GM18867 (cell line): ENCODE measurements at regions not wholly inside any gene's neighbourhood (a gene's known extent, or its start where the extent isn't known, plus 50 kb on each side); places are given as distances from the start of the nearest gene placed in this dataset.

Source experiments
- ATAC-seq: cut with Tn5 transposase; IDR thresholded peaks from one replicate; pipeline ENCODE4 v1.9.1; 2021; ENCODE audit warnings: mild to moderate bottlenecking, moderate library complexity; ENCODE audit not compliant: unreplicated experiment

DNA sequence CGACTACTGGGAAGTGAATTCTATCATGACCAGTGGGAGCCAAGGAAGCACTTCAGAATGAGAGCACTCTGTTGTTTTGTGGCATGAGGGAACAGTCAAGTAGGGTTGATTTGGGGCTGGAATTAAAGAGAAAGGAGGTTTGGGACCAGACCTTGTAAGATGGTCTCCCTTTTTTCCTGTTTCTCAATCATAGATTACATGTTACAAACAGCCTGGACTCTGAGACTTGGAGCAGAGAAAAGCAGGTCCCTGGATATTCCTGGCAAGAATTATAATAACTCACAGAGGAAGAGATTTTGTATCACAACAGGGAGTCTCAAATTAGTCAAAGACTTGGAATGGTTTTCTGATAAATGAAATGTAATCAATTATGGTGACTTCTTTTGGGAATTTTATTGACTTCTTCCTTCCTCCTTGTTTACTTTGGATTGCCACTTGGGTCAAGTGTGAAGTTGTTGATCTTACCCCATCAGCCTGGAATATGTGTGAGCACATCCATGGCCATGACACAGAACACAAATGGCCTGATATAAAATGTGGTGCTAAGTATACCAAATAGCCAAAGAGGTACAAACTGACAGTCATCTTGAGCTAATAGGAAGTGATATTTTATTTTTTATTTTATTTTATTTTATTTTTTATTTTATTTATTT, 131.0 kb upstream of the OSMR start:
- no peak for ATAC-seq

DNA sequence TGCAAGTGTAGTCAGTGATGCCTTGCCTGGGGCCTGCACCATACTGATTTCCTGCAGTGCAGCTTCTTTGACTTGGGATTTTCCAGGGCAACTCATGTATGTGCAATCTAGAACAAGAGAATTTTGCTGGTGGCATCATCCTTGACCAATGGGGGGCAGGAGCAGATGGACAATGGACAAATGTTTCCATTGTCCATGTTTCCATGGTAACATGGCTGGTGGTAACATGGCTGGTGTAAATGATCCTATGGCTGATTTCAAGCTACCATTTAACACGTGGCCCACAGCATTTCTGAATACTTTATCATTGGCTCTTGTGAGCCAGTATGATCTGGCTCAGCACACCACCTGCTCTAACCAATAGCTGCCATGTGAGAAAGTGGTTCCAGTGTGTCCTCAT, 130.1 kb upstream of the OSMR start:
- no peak for ATAC-seq

DNA sequence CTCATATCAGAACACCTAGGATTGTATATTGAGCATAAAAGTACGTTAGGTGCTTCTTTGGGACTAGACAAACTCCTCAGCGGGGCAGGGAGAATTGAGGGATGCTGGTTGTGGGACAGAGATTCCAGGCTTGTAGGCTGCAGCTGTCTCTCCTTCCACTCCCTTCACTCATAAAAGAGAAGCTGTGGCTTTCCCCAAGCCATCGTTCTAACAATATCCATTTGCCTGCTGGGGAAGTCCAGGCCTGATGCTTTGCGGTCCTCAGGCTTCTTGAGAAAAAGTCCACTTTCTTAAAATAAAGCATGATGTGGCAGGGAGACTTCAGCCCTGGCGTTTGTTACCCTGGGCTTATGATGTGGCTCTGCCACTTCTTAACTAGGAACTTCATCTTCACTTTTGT, 129.3 kb upstream of the OSMR start:
- no peak for ATAC-seq

DNA sequence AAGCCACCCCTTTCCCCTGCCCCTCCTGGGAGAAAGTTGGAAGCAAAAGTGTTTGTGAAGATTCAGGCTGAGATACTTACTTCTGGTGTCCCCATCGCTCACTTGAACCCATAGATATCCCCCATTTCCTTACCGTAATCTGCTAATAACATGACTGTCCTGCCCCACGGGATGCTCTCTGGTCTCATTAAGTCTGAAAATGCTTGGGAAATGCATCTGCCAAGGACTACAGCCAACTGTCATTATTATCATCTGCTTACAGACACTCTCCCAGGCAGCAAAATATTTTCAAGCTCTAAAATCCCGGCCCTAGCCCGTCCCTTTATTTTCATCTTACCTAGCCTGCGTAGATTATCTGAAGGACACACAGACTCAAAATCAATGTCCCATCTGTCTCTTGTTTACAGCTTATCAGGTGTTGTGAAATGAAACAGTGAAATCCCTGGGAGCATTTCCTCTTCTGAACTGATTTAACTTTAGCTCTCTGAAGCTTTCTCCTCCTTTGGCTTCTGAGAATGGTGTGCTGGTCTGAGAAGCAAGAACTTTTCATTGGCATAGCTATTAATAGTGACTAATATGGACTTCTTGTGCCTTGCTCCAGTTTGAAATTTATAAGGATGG, 126.9 kb upstream of the OSMR start:
- ATAC-seq, result no peak

DNA sequence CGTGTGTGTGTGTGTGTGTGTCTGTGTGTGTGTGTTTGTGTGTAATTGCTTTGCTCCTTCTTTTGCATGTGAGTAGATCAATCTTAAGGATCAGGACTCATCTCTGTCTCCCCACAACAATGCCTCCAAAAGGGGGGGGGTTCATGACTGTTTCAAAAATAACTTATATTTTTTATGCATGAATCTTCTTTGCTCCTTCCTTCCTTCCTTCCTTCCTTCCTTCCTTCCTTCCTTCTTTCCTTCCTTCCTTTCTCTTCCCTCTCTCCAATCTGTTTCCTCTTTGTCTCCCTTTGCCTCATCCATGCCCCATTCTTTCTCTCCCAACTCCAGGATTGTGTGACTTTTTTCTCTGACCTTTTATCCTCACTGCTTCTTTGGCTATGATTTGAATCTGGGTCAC, 126.4 kb upstream of the OSMR start:
- ATAC-seq, result no peak

DNA sequence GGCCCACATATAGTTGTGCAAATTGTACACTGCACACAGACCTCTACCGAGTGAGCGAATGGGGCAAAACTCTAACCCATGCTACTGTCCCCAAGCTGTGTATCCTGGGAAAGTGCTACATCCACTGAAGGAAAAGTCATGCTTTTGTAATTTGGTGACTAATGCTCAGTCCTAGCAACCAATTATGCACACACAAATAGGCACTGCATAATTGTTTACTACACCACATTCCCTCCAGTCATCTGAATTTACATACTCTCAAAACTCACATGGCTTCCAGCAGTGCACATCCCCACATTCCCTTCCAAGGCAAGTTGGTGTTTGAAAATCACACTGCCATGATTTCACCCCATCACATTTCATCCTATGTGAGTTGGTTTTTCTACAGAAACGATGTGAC, 125.9 kb upstream of the OSMR start:
- ATAC-seq, result no peak

DNA sequence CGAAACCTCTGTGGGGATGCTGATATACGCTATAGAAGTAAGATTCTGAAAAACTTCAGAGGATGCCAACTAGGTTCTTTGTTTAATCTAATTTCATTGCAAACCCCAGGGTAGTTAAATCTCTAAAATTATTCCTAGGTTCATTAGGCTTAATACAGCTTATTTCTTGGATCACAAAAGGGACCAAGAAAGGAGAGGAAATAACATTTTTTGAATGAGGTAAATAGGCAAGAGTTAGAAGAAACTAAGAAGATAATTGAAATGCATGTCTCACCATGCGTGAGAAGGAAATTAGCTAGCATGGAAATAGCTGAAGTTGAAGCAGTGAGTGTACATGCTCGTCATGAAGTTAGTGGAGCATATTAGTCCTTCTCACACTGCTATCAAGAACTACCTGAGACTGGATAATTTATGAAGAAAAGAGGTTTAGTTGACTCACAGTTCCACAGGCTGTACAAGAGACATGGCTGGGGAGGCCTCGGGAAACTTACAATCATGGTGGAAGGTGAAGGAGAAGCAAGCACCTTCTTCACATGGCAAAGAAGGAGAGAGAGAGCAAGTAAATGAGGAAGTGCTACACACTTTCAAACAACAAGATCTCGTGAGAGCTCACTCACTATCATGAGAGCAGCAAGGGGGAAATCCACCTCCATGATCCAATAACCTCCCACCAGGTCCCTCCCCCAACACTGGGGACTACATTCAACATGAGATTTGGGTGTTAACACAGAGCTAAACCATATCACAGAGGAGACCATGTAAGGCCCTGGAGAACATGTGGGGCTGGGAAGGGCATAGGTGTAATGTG, 125.1 kb upstream of the OSMR start:
- ATAC-seq, result no peak

DNA sequence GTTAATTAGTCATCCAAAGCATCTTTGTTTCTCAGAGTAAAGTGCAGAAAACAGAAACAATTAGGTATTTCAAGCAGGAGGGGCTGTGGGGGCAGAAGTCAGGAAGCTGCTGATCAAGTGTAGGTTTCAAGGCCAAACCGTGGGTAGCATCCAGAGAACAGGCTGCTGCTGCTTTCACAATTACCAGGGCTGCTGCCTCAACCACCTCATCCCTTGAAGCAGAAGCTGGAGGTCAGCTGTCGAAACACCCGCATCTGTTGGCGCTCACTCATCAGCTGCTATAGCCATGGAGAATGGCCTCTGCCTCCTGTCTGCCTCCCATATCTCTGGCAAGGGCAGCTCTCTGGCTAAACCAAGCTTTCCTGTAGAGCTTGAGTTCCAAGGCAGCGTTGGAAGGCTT, 122.9 kb upstream of the OSMR start:
- ATAC-seq, result no peak

DNA sequence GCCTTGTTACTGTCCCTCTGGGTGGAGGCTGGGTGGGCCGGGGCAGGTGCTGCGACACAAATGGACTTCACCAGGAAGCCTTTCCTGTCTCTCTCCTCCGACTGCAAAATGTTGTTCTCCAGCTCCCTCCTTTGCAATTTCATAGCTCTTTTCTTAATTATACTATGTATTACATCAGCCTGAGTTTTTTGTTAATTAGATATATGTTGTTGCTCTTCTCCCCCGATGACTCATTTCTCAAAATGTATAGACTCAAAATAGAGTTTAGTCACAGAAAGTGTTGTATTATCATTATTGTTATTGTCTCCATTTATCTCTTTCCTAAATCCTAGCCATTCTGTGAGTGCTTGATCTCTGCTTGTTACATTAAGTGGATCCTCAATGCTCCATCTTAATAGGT, 122.4 kb upstream of the OSMR start:
- ATAC-seq, result no peak

DNA sequence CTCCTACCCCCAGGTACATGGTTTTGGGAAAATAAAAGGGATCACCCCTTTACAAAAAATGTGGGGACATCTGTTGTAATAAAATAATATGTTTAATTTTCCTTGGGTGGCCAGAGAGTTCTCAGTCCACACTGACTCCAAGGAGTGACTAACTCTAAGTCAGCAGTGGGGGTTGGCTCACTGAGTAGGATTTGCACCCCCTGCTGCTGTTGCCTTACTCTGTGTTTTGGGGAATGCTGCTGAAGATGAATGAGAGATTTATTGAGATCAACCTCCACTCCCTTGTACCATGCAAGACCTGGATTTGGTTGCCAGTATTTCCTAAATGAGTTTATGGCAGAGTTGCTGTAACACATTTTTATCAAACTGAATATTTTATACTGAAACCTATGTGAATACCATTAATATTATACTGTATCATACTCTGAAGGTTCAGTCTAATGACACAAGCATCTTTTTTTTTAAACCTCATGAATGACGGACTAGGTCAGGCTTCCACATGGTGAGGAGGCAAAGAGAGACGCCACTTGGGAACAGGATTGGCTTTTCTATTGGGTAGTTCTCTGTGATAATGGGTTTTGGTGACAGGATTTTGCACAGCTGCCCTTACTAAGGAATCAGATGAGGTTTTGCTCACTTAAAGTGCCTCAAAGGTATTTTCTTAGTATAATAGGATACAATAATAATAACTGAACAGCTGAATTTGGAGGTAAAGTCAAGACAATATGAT, 121.3 kb upstream of the OSMR start:
- ATAC-seq, result no peak

DNA sequence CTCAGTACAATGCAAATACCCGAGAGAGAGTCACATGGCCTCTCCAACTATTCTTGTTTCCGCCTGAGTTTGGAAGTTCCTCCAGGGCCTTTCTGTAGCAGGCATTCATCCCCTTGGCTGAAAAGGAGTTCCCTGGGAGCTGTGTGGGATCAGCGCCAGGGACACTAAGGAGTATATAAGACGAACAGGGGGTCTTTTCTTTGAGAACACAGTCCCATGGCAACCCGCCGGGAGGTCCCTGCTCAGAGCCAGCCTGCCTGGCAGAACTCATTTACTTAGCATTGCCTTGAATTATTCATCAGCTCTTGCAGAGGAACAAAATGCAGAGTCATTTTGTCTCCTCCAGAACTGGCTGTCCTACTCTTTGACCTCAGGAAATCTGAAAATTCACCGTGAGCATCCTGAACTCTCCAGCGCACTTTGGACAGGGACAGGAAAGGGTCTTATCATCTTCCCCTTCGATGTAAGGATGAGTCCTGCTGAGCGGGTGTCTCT, 120.4 kb upstream of the OSMR start:
- no peak for ATAC-seq

DNA sequence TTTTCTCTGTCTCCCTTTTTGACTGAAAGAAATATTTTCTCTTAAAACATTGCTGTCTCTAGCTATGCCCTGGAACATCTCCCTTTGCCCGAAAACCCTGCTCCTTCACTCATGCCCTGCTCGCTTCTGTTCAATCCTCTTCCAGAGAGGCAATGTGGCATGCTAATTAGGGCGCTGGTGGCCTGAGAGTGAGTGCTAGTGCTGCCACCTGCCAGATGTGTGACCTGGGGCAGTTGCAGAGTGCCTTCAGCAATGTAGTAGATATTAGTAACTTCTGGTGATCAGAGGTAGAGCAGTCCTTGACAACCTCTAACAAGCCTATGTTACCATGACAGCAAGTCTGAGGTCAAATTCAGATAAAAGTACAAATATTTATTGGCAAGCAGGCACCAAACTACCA, 119.5 kb upstream of the OSMR start:
- no peak for ATAC-seq

DNA sequence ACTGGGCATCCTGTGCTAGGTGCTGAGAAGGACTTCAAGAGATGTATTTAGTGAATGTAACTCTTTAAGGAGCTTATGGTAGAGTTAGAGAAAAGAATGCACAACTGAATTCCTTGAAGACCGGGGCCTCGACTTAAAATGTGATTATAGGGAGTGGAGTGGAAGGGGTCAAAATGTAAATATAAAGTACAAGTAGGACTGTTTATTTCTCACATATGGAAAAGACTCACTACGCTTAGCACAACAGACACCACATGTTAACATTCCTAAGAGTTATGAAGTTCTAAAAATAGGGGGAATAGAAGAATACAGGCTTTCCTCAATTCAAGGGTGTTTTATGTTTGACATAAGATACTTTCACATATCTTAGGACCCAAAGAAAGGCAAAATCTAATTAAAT, 117.8 kb upstream of the OSMR start:
- ATAC-seq, result no peak

DNA sequence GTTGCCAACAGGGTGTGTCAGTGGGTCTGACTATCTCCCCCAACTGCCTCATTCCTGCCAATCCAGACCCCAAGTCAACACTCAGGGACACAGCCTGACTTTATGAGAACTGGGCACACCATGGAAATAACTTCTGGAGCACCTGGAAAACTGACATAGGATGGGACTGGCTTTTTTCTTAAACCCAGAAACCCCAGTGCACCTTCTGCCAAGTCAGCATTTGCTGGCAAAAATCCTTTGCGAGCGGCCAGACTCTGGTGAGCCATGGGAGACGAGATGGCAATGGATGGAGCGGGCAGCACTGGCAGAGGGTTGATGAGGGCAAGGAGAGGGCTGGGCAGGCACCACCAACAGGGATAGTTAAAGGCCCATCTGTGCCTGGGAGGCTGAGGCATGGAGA, 114.4 kb upstream of the OSMR start:
- no peak for ATAC-seq

DNA sequence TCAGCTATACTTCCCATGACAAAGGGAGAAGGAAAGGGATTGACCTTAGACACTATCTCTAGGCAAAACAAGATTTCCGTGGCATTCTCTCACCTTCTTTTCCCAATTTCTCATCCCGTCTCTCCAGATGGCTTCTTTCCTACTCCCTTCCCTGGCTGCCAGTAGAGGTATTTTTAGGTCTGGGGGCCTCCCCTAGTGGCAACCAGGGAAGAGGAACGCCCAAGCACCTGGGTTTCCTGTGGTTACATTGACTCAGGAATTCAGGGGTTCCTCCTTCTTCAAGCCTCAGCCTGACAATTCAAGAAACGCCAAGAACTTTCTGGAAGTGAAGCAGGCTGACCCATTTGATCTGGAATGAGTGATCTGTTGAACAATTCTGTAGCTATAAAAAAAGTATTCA, 111.5 kb upstream of the OSMR start:
- ATAC-seq, result no peak

DNA sequence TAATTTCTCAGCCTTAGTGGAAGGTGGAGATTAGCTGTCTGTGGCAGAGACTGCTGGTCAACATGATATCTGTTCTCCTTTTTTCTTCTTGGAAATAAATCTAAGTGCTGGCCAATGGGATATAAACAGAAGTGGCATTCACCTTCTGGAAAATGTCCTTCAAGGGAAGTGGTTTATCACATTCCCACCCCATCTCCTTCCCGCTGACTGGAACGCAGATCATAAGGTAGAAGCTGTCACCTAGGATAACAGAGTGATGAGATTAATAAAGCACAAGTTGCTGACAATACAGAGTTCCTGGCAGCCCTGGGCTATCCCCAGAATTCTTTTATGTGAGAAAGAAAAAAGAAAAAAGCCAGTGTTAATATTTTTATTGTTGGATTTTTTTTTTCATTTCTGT, 109.7 kb upstream of the OSMR start:
- no peak for ATAC-seq

DNA sequence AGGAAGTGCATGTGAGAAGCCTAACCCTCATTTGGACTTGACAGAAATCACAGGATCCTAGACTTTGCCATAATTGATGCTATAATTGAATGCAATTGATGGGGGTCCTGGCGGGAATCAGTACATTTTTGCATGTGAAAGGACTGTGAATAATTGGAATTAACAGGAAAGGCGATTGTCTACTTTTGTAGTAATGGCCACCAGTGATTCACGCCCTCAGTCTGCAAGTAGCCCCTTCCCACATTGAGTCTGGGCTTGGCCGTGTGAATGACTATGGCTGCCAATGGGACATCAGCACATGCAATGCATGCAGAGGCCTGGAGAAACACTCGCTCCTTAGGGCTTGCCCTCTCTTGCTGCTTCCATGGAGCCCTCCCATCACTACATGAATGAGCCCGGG, 107.8 kb upstream of the OSMR start:
- no peak for ATAC-seq

DNA sequence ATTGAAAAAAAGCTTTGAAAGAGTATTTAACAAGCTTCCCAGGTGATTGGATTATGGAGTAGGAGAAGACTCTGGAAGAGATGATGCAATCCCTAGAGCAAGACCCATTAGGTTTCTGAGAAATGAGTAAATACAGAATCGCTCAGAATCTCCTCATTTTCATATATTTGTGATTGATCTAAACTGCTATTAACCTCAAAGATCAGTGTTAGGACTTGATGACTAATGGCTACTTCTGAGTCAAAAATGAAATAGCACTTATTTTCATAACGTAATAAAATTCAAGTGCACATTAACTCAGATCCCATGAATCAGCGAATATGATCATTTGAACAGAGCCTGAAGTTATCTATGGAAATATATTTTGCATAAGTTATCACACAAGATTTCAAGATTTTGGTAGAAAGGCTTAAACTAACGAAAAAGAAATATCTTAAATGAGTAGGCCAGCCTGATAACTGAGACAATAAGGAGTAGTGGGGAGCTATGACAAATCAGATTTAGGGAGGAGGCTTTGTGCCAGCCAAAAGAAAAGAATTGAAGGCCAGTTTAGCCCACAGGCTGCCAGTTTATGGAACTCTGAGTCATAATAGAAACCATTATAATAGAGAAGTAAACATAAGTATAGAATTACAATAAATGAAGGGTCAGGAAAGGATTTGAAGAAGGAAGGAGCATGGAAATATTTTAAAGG, 106.7 kb upstream of the OSMR start:
- ATAC-seq, result no peak

DNA sequence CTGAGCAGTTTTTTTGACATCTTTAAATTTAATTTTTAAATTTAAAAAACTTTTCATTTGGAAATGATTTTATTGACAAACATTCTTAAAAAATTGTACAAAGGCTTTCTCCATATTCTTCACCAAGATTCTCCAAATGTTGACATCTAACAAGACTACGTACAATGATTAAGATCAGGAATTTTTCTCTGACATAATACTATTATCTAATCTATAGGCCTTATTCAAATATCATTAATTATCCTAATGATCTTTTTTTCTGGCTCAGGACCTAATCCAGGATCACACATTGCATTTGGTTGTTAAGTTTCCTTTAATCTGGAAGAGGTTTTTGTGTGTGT, 106.1 kb upstream of the OSMR start:
- ATAC-seq, result no peak

DNA sequence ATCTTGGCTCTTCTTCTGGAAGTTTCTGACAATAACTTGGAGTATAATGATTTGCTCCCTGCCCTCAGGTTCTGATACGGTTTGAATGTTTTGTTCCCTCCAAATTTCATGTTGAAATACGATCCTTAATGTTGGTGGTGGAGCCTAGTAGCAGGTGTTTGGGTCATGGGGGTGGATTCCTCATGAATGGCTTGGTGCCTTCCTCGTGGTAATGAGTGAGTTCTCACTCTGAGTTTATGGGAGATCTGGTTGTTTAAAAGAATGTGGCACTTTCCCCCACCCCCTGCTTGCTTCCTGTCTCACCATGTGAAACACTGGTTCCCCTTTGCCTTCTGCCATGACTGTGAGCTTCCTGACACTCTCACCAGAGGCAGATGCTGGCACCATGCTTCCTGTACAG, 103.0 kb upstream of the OSMR start:
- no peak for ATAC-seq

DNA sequence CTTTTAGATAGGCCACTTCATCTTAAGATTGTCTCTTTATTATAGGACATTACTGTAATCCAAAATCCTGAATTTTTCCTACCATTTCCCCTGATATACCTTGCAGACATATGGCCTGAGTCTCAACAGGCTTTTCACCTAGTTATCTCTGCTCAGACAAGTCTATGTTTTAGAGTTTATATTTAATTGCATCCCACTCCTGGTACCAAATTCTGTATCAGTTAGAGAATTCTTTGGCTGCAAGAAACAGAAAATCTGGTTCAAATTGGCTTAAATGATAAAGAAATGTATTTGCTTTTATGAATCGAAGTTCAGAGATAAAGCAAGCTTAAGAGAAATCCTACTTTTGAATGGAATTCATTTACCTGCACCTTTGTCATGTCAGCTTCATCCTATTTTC, 102.2 kb upstream of the OSMR start:
- ATAC-seq, result no peak
